ENCODE measurements at regions not wholly inside any gene's neighbourhood (a gene's known extent, or its start where the extent isn't known, plus 50 kb on each side); places are given as distances from the start of the nearest gene placed in this dataset.
A peak's percentile ranks its signal among the peaks of the same experiment; 100 is the strongest.

DNA sequence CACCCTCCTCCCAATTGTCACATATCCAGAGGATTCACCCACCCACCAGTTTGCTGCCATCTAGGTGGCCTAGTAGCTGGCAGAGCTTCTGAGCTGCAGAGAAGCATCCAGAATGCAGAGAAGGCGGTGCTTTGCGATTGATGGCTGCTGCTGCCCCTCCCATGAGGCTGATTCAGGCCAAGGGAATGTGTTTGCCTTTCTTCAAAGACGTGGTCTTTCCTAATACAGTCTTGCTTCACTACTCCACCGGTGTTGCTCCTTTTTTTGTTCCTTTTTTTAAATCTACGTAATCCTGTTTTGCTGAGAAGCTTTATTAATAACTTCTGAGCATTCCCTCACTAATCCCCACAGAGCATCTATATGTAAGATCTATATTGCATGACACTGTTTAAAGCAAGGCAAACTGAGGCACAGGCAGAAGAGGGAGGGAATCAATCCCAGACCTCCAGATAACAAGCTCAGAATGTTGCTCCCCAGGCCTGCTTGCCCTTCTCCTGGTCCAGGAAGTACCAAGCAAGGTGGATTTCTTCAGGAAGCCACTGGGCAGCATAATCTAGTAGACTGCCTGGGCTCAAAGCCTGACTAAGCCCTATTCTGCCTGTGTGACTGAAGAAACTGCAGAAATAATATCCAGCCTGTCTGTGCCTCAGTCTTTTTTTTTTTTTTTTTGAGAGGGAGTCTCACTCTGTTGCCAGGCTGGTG, 275.5 kb upstream of the FMN2 start:
- Histone ChIP-seq H4K8ac (ENCODE audit: extremely low read depth, insufficient read depth, low read length) (no peak overlapping the region), H3K9me3 (ENCODE audit: insufficient read depth in 2 of 2, low read depth in 1 of 2, low read length in 1 of 2) (no peaks in the 10 kb centered on the region), H3K4me3 (ENCODE audit: extremely low read depth in 1 of 4, insufficient read depth in 2 of 4, low read depth in 3 of 4, low read length in 4 of 4) (no peak overlapping the region), H3K23ac (ENCODE audit: insufficient read length) (no peak overlapping the region), H2BK5ac (ENCODE audit: low read depth, low read length) (no peak overlapping the region; the same call in 1 of the 2 replicates), H2BK20ac (ENCODE audit: low read length) (no peak overlapping the region), H3K4me1 (replicated peaks in 1 of 4; ENCODE audit: control insufficient read depth in 3 of 4, insufficient read depth in 4 of 4, low read length in 3 of 4) (peaks cover 0 to 14% (median 9%) of the 10 kb centered on the region in 4 experiments; a peak in 6 of 7 replicates), H3K14ac (ENCODE audit: insufficient read length) (no peak overlapping the region), H3K4me2 (ENCODE audit: insufficient read depth in 1 of 2, low read depth in 2 of 2, low read length in 2 of 2) (no peak overlapping the region), H4K91ac (replicated peaks; ENCODE audit: insufficient read length, low read length) (no peak overlapping the region), H3K4ac (replicated peaks; ENCODE audit: insufficient read length, low read depth, low read length) (no peak overlapping the region), H3K27me3 (replicated peaks in 1 of 4; ENCODE audit: control insufficient read depth in 3 of 4, extremely low read depth in 1 of 4, insufficient read depth in 3 of 4, low read length in 3 of 4) (no peaks in the 10 kb centered on the region), H2BK12ac (ENCODE audit: low read depth, low read length) (peak overlapping the region; percentile 69; the same call in 1 of the 2 replicates), H3K79me2 (ENCODE audit: control insufficient read depth in 1 of 2, insufficient read depth in 2 of 2, low read length in 2 of 2) (no peaks in the 10 kb centered on the region), H3K79me1 (ENCODE audit: low read depth, low read length) (no peaks in the 10 kb centered on the region), H3K23me2 (ENCODE audit: low read depth, low read length) (no peaks in the 10 kb centered on the region), H2BK120ac (replicated peaks; ENCODE audit: low read depth, low read length) (no peak overlapping the region), H3K56ac (replicated peaks; ENCODE audit: insufficient read length, low read depth, low read length) (no peak overlapping the region), H2BK15ac (ENCODE audit: low read length) (no peak overlapping the region), H2AK5ac (ENCODE audit: low read depth, low read length) (no peak overlapping the region), H2AFZ (ENCODE audit: low read length) (no peak overlapping the region), H4K5ac (ENCODE audit: insufficient read length, low read depth, low read length) (peak overlapping the region; percentile 51), H3K36me3 (ENCODE audit: control insufficient read depth in 2 of 4, insufficient read depth in 4 of 4, low read length in 3 of 4) (no peaks in the 10 kb centered on the region), H4K20me1 (replicated peaks in 1 of 2; ENCODE audit: control insufficient read depth in 1 of 2, insufficient read depth in 2 of 2, low read length in 2 of 2) (no peaks in the 10 kb centered on the region), H3K9ac (replicated peaks in 1 of 4; ENCODE audit: extremely low read depth in 1 of 4, low read depth in 3 of 4, low read length in 3 of 4) (no peak overlapping the region), H3K18ac (ENCODE audit: extremely low read depth, low read length) (0 out of 2 replicates have a peak overlapping the region, but pooled peaks have one; percentile 62), H3K27ac (ENCODE audit: low read depth, low read length) (no peak overlapping the region)
- POLR2A ChIA-PET (ENCODE audit: partially characterized antibody), result no interaction called here
- DNase-seq (ENCODE audit: low read depth in 1 of 2, low spot score in 2 of 2), result no peak
- CTCF ChIA-PET (ENCODE audit: partially characterized antibody), result interaction anchor here (0.5 to 6.6 kb wide), 5 partner anchors 13 to 140 kb away, joined by 3 to 71 read pairs (median 5); no protein-coding TSS in a partner anchor
- no peak for FAIRE-seq
- 58% methylated on average over 5 of the region's 5 CpGs; no CpG with 5 or more reads in 1 of the 2 experiments for WGBS, 2 experiments (ENCODE audit: extremely low coverage in 1 of 2, insufficient coverage in 1 of 2, insufficient read length in 1 of 2, insufficient replicate concordance in 2 of 2, low coverage in 1 of 2, low lambda C conversion rate in 2 of 2, missing lambda C conversion rate in 1 of 2)
- 0 out of 2 replicates have a peak, but pooled peaks have one; percentile 50 for TF ChIP-seq JUN (IDR thresholded peaks at IDR 0.05; ENCODE audit: low read depth, low read length)
- no peak for TF ChIP-seq CBX5 (IDR thresholded peaks at IDR 0.05; ENCODE audit: low read depth, low read length)
- no peak for TF ChIP-seq USF2 (IDR thresholded peaks at IDR 0.05; ENCODE audit: low read length)
- TF ChIP-seq CEBPB (IDR thresholded peaks at IDR 0.05; ENCODE audit: low read depth, low read length), result peak; percentile 59; the same call in 1 of the 2 replicates
- TF ChIP-seq EP300 (IDR thresholded peaks at IDR 0.05; ENCODE audit: borderline replicate concordance in 1 of 2, low read depth in 2 of 2, low read length in 2 of 2), result no peak
- TF ChIP-seq MAX (IDR thresholded peaks at IDR 0.05), result peak; percentile 33; the same call in 1 of the 2 replicates
- no peak for TF ChIP-seq MAFK (IDR thresholded peaks at IDR 0.05; ENCODE audit: low read depth, low read length)
- TF ChIP-seq HDAC2 (IDR thresholded peaks at IDR 0.05; ENCODE audit: borderline replicate concordance in 1 of 2, low read depth in 2 of 2, low read length in 2 of 2), result no peak
- no peak for TF ChIP-seq PHF8 (conservative IDR thresholded peaks at IDR 0.05; ENCODE audit: low read depth, low read length)
- TF ChIP-seq TEAD4 (IDR thresholded peaks at IDR 0.05; ENCODE audit: low read depth, low read length), result no peak
- no peak for TF ChIP-seq SP4 (IDR thresholded peaks at IDR 0.05; ENCODE audit: low read length)

All from H1 (cell line).